ENCODE measurements at regions not wholly inside any gene's neighbourhood (a gene's known extent, or its start where the extent isn't known, plus 50 kb on each side); places are given as distances from the start of the nearest gene placed in this dataset.
"Not testable (repeated sequence)": the region's sequence is repeated elsewhere in the genome, so short reads cannot be mapped to it uniquely, and the experiment has no call there.

GRCh38 chr5:38794037-38794436 is 51.8 kb upstream of the OSMR start:
- not testable (repeated sequence) for TF ChIP-seq CTCF, POLR2A (IDR thresholded peaks at IDR 0.05)
